ENCODE measurements at regions not wholly inside any gene's neighbourhood (a gene's known extent, or its start where the extent isn't known, plus 50 kb on each side); places are given as distances from the start of the nearest gene placed in this dataset.

- DNase-seq, result no peak
- H3K4me1 ChIP-seq (ENCODE audit: control insufficient read depth, insufficient read depth, low read depth, low read length), result no peaks in the 10 kb centered on the region
- no peak overlapping the region for H3K4me2 ChIP-seq (ENCODE audit: low read length, poor library complexity, severe bottlenecking)
- H2BK15ac ChIP-seq (ENCODE audit: low read depth, poor library complexity, severe bottlenecking), result no peak overlapping the region
- no peak overlapping the region for H2AFZ ChIP-seq (ENCODE audit: low read depth, low read length)
- H3K27ac ChIP-seq (ENCODE audit: low read length, poor library complexity, severe bottlenecking), result no peak overlapping the region
- no peak overlapping the region for H2BK12ac ChIP-seq (ENCODE audit: low read length in 2 of 2)
- H3K9me3 ChIP-seq (ENCODE audit: control insufficient read depth, low read length), result no peaks in the 10 kb centered on the region
- 78% methylated on average over 3 of the region's 4 CpGs for WGBS
- no peak overlapping the region for H2BK120ac ChIP-seq (ENCODE audit: low read depth, low read length)
- H2AK5ac ChIP-seq (ENCODE audit: low read length, severe bottlenecking), result no peak overlapping the region
- no peaks in the 10 kb centered on the region for H3K79me1 ChIP-seq (replicated peaks; ENCODE audit: low read length, poor library complexity, severe bottlenecking)
- H3K18ac ChIP-seq (ENCODE audit: low read depth in 1 of 2, low read length in 2 of 2), result no peak overlapping the region
- no peak overlapping the region for H3K14ac ChIP-seq (ENCODE audit: low read length in 2 of 2)
- no peak overlapping the region for H2BK5ac ChIP-seq (ENCODE audit: low read depth, low read length, poor library complexity, severe bottlenecking)
- H3K4ac ChIP-seq (ENCODE audit: low read depth in 1 of 2, low read length in 2 of 2), result no peak overlapping the region
- no peak overlapping the region for H3K9ac ChIP-seq (ENCODE audit: low read length)
- H3K4me3 ChIP-seq (ENCODE audit: insufficient read depth in 1 of 2, low read depth in 1 of 2, low read length in 2 of 2), result no peak overlapping the region
- no peaks in the 10 kb centered on the region for H3K27me3 ChIP-seq (ENCODE audit: control insufficient read depth in 1 of 2, insufficient read depth in 1 of 2, low read length in 2 of 2)
- H4K91ac ChIP-seq (ENCODE audit: low read length), result no peak overlapping the region
- no peak overlapping the region for H4K8ac ChIP-seq (ENCODE audit: low read length)
- no peak overlapping the region for H3K23ac ChIP-seq (ENCODE audit: low read length in 2 of 2)
- no peaks in the 10 kb centered on the region for H3K36me3 ChIP-seq (ENCODE audit: control insufficient read depth in 1 of 2, insufficient read depth in 2 of 2, low read depth in 1 of 2, low read length in 2 of 2)
Measured at GRCh38 chr12:33609910-33610309, 170.3 kb upstream of the SYT10 start.

GRCh38 chr12:33614630-33615029 is 175.0 kb upstream of the SYT10 start:
- Histone ChIP-seq H3K9ac (ENCODE audit: low read length) (no peak overlapping the region), H2BK15ac (ENCODE audit: low read depth, poor library complexity, severe bottlenecking) (no peak overlapping the region), H3K27ac (ENCODE audit: low read length, poor library complexity, severe bottlenecking) (no peak overlapping the region), H3K23ac (ENCODE audit: low read length in 2 of 2) (no peak overlapping the region), H3K36me3 (ENCODE audit: control insufficient read depth in 1 of 2, insufficient read depth in 2 of 2, low read depth in 1 of 2, low read length in 2 of 2) (no peaks in the 10 kb centered on the region), H3K79me1 (replicated peaks; ENCODE audit: low read length, poor library complexity, severe bottlenecking) (no peaks in the 10 kb centered on the region), H4K8ac (ENCODE audit: low read length) (no peak overlapping the region), H4K91ac (ENCODE audit: low read length) (no peak overlapping the region), H3K27me3 (ENCODE audit: control insufficient read depth in 1 of 2, insufficient read depth in 1 of 2, low read length in 2 of 2) (no peaks in the 10 kb centered on the region), H3K9me3 (ENCODE audit: control insufficient read depth, low read length) (peaks cover 25% of the 10 kb centered on the region), H2BK12ac (ENCODE audit: low read length in 2 of 2) (no peak overlapping the region), H2BK5ac (ENCODE audit: low read depth, low read length, poor library complexity, severe bottlenecking) (no peak overlapping the region), H2AK5ac (ENCODE audit: low read length, severe bottlenecking) (no peak overlapping the region), H3K18ac (ENCODE audit: low read depth in 1 of 2, low read length in 2 of 2) (no peak overlapping the region), H2BK120ac (ENCODE audit: low read depth, low read length) (no peak overlapping the region), H3K4me3 (ENCODE audit: insufficient read depth in 1 of 2, low read depth in 1 of 2, low read length in 2 of 2) (no peak overlapping the region), H3K14ac (ENCODE audit: low read length in 2 of 2) (no peak overlapping the region), H2AFZ (ENCODE audit: low read depth, low read length) (no peak overlapping the region), H3K4ac (ENCODE audit: low read depth in 1 of 2, low read length in 2 of 2) (no peak overlapping the region), H3K4me1 (ENCODE audit: control insufficient read depth, insufficient read depth, low read depth, low read length) (no peaks in the 10 kb centered on the region), H3K4me2 (ENCODE audit: low read length, poor library complexity, severe bottlenecking) (no peak overlapping the region)
- WGBS, result 52% methylated on average over 1 of the region's 3 CpGs
- no peak for DNase-seq

- Histone ChIP-seq H3K9me3 (ENCODE audit: control insufficient read depth, low read length) (peaks cover 25% of the 10 kb centered on the region), H3K14ac (ENCODE audit: low read length in 2 of 2) (no peak overlapping the region), H3K23ac (ENCODE audit: low read length in 2 of 2) (no peak overlapping the region), H2BK15ac (ENCODE audit: low read depth, poor library complexity, severe bottlenecking) (no peak overlapping the region), H3K79me1 (replicated peaks; ENCODE audit: low read length, poor library complexity, severe bottlenecking) (no peaks in the 10 kb centered on the region), H3K4ac (ENCODE audit: low read depth in 1 of 2, low read length in 2 of 2) (no peak overlapping the region), H2BK120ac (ENCODE audit: low read depth, low read length) (no peak overlapping the region), H2BK12ac (ENCODE audit: low read length in 2 of 2) (no peak overlapping the region), H3K4me1 (ENCODE audit: control insufficient read depth, insufficient read depth, low read depth, low read length) (no peaks in the 10 kb centered on the region), H2AK5ac (ENCODE audit: low read length, severe bottlenecking) (no peak overlapping the region), H3K4me2 (ENCODE audit: low read length, poor library complexity, severe bottlenecking) (no peak overlapping the region), H3K27ac (ENCODE audit: low read length, poor library complexity, severe bottlenecking) (no peak overlapping the region), H4K91ac (ENCODE audit: low read length) (no peak overlapping the region), H3K4me3 (ENCODE audit: insufficient read depth in 1 of 2, low read depth in 1 of 2, low read length in 2 of 2) (no peak overlapping the region), H3K36me3 (ENCODE audit: control insufficient read depth in 1 of 2, insufficient read depth in 2 of 2, low read depth in 1 of 2, low read length in 2 of 2) (no peaks in the 10 kb centered on the region), H2BK5ac (ENCODE audit: low read depth, low read length, poor library complexity, severe bottlenecking) (no peak overlapping the region), H2AFZ (ENCODE audit: low read depth, low read length) (no peak overlapping the region), H3K18ac (ENCODE audit: low read depth in 1 of 2, low read length in 2 of 2) (no peak overlapping the region), H3K27me3 (ENCODE audit: control insufficient read depth in 1 of 2, insufficient read depth in 1 of 2, low read length in 2 of 2) (no peaks in the 10 kb centered on the region), H3K9ac (ENCODE audit: low read length) (no peak overlapping the region), H4K8ac (ENCODE audit: low read length) (no peak overlapping the region)
- no peak for DNase-seq
- WGBS, result 52% methylated on average over 3 of the region's 3 CpGs
Measured at GRCh38 chr12:33617218-33617617, 177.6 kb upstream of the SYT10 start.

GRCh38 chr12:33628087-33628486 is 188.5 kb upstream of the SYT10 start:
- Histone ChIP-seq H3K36me3 (ENCODE audit: control insufficient read depth in 1 of 2, insufficient read depth in 2 of 2, low read depth in 1 of 2, low read length in 2 of 2) (no peaks in the 10 kb centered on the region), H2BK15ac (ENCODE audit: low read depth, poor library complexity, severe bottlenecking) (no peak overlapping the region), H3K18ac (ENCODE audit: low read depth in 1 of 2, low read length in 2 of 2) (no peak overlapping the region), H4K8ac (ENCODE audit: low read length) (no peak overlapping the region), H3K14ac (ENCODE audit: low read length in 2 of 2) (no peak overlapping the region), H3K4me1 (ENCODE audit: control insufficient read depth, insufficient read depth, low read depth, low read length) (no peaks in the 10 kb centered on the region), H3K27ac (ENCODE audit: low read length, poor library complexity, severe bottlenecking) (no peak overlapping the region), H3K4me2 (ENCODE audit: low read length, poor library complexity, severe bottlenecking) (no peak overlapping the region), H3K4me3 (ENCODE audit: insufficient read depth in 1 of 2, low read depth in 1 of 2, low read length in 2 of 2) (no peak overlapping the region), H2AK5ac (ENCODE audit: low read length, severe bottlenecking) (no peak overlapping the region), H3K79me1 (replicated peaks; ENCODE audit: low read length, poor library complexity, severe bottlenecking) (no peaks in the 10 kb centered on the region), H3K23ac (ENCODE audit: low read length in 2 of 2) (no peak overlapping the region), H4K91ac (ENCODE audit: low read length) (no peak overlapping the region), H2BK120ac (ENCODE audit: low read depth, low read length) (no peak overlapping the region), H3K27me3 (ENCODE audit: control insufficient read depth in 1 of 2, insufficient read depth in 1 of 2, low read length in 2 of 2) (no peaks in the 10 kb centered on the region), H2BK5ac (ENCODE audit: low read depth, low read length, poor library complexity, severe bottlenecking) (no peak overlapping the region), H3K4ac (ENCODE audit: low read depth in 1 of 2, low read length in 2 of 2) (no peak overlapping the region), H2BK12ac (ENCODE audit: low read length in 2 of 2) (no peak overlapping the region), H3K9me3 (ENCODE audit: control insufficient read depth, low read length) (no peaks in the 10 kb centered on the region), H3K9ac (ENCODE audit: low read length) (no peak overlapping the region), H2AFZ (ENCODE audit: low read depth, low read length) (no peak overlapping the region)
- WGBS, result 100% methylated on average over 1 of the region's 1 CpG
- no peak for DNase-seq
